ENCODE measurements at regions not wholly inside any gene's neighbourhood (a gene's known extent, or its start where the extent isn't known, plus 50 kb on each side); places are given as distances from the start of the nearest gene placed in this dataset.
"Not testable (repeated sequence)": the region's sequence is repeated elsewhere in the genome, so short reads cannot be mapped to it uniquely, and the experiment has no call there.

DNA sequence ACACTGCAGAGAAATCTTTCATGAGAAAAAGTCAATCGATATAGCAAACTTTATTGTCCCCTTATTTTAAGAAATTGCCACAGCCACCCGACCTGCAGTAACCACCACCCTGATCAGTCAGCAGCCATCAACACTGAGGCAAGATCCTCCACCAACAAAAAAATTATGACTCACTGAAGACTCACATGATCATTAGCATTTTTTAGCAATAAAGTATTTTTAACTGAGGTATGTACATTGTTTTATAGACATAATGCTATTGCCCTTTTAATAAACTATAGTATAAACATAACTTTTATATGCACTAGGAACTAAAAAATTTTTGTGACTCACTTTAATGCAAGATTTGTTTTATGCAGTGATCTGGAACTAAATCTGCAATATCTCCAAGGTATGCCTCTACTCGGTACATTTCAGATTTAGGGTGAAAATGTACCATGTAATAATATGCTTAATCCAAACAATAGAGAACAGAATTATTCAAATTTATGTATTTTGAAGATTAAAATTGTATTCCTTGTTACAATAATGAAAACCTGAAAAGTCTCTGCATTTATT lies 79.2 kb upstream of the CEP126 start:
- no peak for DNase-seq
- no peaks in the 10 kb centered on the region for H3K27me3 ChIP-seq (ENCODE audit: control insufficient read depth, insufficient read depth, low read length)
- no peaks in the 10 kb centered on the region for H3K36me3 ChIP-seq (replicated peaks; ENCODE audit: control insufficient read depth, insufficient read depth, low read length)
- H3K4me3 ChIP-seq (ENCODE audit: insufficient read depth, low read depth, low read length): no peak overlapping the region

DNA sequence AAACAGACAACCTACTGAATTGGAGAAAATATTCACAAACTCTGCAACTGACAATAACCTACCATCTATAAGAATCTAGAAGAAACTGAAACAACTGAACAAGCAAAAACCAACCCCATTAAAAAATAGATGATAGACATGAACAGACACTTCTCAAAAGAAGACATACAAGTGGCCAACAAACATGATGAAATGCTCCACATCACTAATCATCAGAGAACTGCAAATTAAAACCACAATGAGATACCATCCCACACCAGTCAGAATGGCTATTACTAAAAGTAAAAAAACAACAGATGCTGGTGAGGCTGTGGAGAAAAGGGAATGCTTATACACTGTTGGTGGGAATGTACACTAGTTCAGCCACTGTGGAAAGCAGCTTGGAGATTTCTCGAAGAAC lies 84.3 kb upstream of the CEP126 start:
- H3K36me3 ChIP-seq (replicated peaks; ENCODE audit: control insufficient read depth, insufficient read depth, low read length); DNase-seq; H3K27me3 ChIP-seq (ENCODE audit: control insufficient read depth, insufficient read depth, low read length); H3K4me3 ChIP-seq (ENCODE audit: insufficient read depth, low read depth, low read length): not testable (repeated sequence)

DNA sequence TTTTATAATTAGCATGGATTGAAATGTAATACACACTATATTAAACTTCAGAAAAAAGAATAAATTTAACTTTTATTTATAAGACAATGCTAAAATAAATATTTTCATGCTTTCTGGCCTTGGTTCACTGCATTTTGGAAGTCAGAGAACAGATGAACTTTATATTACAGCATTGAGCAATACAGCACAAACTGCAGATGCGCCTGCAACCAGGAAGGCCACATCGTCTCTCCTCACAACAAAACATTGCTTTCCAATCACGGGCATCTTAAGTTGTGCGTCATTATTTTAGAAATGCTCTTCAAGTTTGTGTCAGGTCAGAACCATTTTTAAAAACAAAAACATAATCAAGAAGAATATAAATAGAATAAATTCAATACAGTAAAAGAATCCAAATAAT lies 89.3 kb upstream of the CEP126 start:
- H3K36me3 ChIP-seq (replicated peaks; ENCODE audit: control insufficient read depth, insufficient read depth, low read length): no peaks in the 10 kb centered on the region
- no peaks in the 10 kb centered on the region for H3K27me3 ChIP-seq (ENCODE audit: control insufficient read depth, insufficient read depth, low read length)
- DNase-seq: no peak
- no peak overlapping the region for H3K4me3 ChIP-seq (ENCODE audit: insufficient read depth, low read depth, low read length)

DNA sequence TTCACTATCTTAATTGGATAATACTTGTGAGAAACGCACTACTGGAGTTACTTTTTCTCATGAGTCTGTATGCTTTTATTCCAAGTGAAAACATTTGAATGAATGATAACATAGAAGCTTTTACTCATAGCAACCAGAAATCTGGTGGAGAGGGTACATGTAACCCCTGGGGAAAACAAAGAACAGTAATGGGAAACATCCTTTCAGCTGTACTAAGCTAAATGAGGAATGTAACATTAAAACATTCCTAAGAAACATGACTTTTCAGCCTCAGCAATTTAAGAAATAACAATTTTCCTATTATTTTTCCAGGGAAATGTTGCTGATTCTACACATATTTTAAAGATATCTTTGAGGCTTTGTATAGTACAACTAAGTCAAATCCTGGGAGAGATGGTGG lies 97.2 kb upstream of the CEP126 start:
- no peaks in the 10 kb centered on the region for H3K36me3 ChIP-seq (replicated peaks; ENCODE audit: control insufficient read depth, insufficient read depth, low read length)

DNA sequence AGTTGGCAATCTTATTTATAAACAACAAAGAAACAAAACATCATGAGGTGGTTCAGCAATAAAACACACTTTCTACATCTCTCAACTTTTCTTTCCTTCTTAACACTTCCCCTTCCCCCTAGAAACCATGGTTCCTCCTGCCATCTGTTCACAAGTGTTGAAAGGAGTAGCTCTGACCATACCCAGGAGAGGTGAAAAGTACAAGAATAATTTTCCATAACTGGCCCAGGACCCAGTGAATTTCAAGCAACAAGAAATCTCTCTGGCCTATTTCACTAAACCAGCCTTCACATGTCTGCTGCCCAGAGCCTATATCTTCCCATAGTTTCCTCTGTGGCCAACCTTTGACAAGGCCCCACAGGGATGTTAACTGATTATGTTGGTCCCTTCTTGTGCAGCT lies 98.2 kb upstream of the CEP126 start:
- Histone ChIP-seq H3K4me3 (ENCODE audit: insufficient read depth, low read depth, low read length) (no peak overlapping the region), H3K27me3 (ENCODE audit: control insufficient read depth, insufficient read depth, low read length) (no peaks in the 10 kb centered on the region)
- DNase-seq: no peak

More for the DNA sequence above, 97.2 kb upstream of the CEP126 start:
- no peak overlapping the region for H3K4me3 ChIP-seq (ENCODE audit: insufficient read depth, low read depth, low read length)
- no peak for DNase-seq
- H3K27me3 ChIP-seq (ENCODE audit: control insufficient read depth, insufficient read depth, low read length): no peaks in the 10 kb centered on the region

DNA sequence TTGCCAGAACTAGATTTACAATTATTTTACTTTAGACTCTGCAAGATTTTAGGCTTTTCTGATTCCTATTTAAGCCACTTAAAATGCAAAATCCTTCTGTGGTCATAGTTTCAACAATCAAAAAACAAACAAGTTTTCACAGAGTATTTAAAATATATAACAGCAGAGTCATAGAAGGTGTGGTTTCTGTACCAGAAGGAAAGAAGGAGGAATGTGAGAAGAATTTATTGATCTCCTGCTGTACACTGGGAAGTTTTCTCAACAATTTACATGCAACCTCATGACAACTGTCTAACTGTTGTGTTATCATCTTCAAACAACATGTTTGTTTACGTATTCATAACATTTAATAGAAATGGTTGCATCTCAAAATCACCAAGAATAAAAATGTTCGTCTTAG lies 102.3 kb upstream of the CEP126 start:
- no peak for DNase-seq
- Histone ChIP-seq H3K27me3 (ENCODE audit: control insufficient read depth, insufficient read depth, low read length) (no peaks in the 10 kb centered on the region), H3K36me3 (replicated peaks; ENCODE audit: control insufficient read depth, insufficient read depth, low read length) (no peaks in the 10 kb centered on the region), H3K4me3 (ENCODE audit: insufficient read depth, low read depth, low read length) (no peak overlapping the region)

More for the DNA sequence above, 98.2 kb upstream of the CEP126 start:
- H3K36me3 ChIP-seq (replicated peaks; ENCODE audit: control insufficient read depth, insufficient read depth, low read length): no peaks in the 10 kb centered on the region

DNA sequence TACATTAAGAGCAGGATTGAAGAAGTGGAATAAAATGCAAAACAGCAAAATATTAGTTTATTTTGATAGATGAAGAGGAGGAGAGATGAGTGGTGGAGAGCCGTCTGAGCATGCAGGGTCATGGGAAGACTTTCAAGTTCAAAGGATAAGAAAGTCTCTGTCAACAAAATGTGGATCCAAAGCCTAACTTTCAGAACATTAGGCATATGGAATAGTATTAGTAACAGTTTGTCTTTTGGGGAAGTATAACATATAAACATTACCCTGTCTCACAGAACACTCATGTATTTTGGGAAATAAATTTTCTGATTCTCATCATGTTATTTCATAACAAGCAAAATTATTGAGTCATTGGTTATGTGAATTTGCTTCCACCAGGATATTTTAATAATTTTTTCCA lies 104.3 kb upstream of the CEP126 start:
- H3K36me3 ChIP-seq (replicated peaks; ENCODE audit: control insufficient read depth, insufficient read depth, low read length): no peaks in the 10 kb centered on the region
- no peaks in the 10 kb centered on the region for H3K27me3 ChIP-seq (ENCODE audit: control insufficient read depth, insufficient read depth, low read length)
- no peak for DNase-seq
- H3K4me3 ChIP-seq (ENCODE audit: insufficient read depth, low read depth, low read length): no peak overlapping the region

DNA sequence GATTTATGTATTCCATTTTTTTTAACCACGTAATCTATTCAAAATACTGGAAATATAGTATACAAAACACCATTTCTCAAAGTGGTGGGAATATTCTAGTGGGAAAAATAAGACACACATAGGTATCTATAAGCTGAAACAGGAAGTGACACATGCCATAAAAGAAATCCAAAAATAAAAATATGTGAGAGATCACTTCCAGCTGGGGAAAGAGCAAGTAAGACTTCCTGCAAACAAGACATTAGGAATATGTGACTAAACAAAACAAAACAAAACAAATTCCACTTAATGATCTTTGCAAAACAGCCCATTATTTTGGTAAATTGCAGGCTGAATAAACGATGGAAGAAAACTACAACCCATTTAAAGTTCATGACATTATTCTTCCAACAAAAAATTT lies 107.3 kb upstream of the CEP126 start:
- Histone ChIP-seq H3K4me3 (ENCODE audit: insufficient read depth, low read depth, low read length) (no peak overlapping the region), H3K36me3 (replicated peaks; ENCODE audit: control insufficient read depth, insufficient read depth, low read length) (no peaks in the 10 kb centered on the region), H3K27me3 (ENCODE audit: control insufficient read depth, insufficient read depth, low read length) (no peaks in the 10 kb centered on the region)
- DNase-seq: no peak

DNA sequence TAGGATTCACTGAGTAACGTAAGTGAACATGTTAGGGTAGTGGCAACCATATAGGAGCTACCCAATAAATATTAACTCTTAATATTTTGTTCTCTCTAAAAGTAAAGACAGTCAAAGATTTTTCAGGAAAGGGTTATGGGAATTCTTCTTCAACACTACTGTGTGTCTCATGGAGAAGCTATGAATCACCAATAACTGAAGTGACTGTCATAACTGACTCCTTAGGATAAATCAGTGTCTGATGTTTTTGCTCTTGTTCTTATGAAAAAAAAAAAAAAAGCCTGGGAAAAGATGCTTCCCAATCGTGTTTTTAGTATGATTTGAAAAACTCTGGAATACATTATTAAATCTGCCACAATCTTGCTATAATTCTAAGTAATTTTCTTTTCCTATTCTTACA lies 111.2 kb upstream of the CEP126 start:
- DNase-seq: no peak
- Histone ChIP-seq H3K36me3 (replicated peaks; ENCODE audit: control insufficient read depth, insufficient read depth, low read length) (no peaks in the 10 kb centered on the region), H3K4me3 (ENCODE audit: insufficient read depth, low read depth, low read length) (no peak overlapping the region), H3K27me3 (ENCODE audit: control insufficient read depth, insufficient read depth, low read length) (no peaks in the 10 kb centered on the region)

DNA sequence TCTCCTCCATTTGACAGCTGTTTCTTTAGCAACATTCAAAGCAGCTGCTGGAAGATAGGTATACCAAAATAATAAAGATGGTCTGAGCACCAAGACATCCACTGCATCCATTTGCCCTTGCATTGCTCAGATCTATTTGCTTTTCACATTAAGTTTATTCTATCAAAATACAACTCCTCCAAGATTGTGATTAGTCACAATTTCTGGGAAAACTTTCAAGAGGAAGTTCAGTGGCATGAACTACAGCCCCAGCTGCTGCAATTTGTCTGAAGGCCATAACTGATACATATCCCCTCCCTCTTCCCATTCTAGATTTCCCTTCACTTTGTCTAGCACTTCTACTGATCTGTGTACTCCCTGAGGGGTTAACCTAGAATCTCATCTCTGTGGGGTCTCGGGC lies 117.5 kb upstream of the CEP126 start:
- Histone ChIP-seq H3K4me3 (ENCODE audit: insufficient read depth, low read depth, low read length) (no peak overlapping the region), H3K36me3 (replicated peaks; ENCODE audit: control insufficient read depth, insufficient read depth, low read length) (no peaks in the 10 kb centered on the region), H3K27me3 (ENCODE audit: control insufficient read depth, insufficient read depth, low read length) (no peaks in the 10 kb centered on the region)
- DNase-seq: no peak

DNA sequence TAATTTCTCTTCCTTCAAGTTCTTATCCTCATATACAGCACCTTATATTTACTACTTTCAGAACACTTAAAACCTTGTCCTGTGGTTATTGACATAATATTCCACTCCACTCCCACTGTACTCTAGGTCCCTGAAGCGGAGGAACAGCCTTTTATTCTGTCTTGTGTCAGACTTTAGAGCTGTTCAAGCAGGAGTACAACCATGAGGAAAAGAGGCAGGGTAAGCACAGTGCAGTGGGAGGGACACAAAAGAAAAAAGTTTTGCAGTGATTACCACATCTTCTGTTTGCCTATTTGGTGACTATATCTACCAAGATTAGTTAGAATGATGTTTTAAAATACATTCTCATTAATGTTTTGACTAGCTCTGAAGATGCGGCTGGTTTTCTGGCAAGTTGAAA lies 122.0 kb upstream of the CEP126 start:
- H3K4me3 ChIP-seq (ENCODE audit: insufficient read depth, low read depth, low read length): no peak overlapping the region
- no peaks in the 10 kb centered on the region for H3K27me3 ChIP-seq (ENCODE audit: control insufficient read depth, insufficient read depth, low read length)
- no peak for DNase-seq
- H3K36me3 ChIP-seq (replicated peaks; ENCODE audit: control insufficient read depth, insufficient read depth, low read length): no peaks in the 10 kb centered on the region

DNA sequence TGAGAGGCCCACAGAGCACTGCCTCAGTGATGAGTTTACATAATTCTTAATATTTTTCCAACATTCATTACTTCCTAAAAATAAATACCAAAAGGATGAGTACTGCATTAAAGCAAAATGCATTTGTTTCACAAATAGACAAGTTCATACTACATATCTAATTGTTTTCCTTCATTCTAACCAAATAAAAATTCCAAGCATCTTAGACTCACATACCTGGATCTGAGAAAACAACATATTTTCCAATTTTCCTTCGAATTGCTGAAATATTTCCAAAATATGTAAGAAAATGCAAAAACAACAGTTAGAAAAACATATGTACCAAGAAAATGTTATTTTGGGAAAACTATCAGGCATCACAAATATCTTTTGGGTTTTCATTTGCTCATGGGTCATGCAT lies 127.9 kb upstream of the CEP126 start:
- Histone ChIP-seq H3K27me3 (ENCODE audit: control insufficient read depth, insufficient read depth, low read length) (no peaks in the 10 kb centered on the region), H3K4me3 (ENCODE audit: insufficient read depth, low read depth, low read length) (no peak overlapping the region), H3K36me3 (replicated peaks; ENCODE audit: control insufficient read depth, insufficient read depth, low read length) (no peaks in the 10 kb centered on the region)
- no peak for DNase-seq

DNA sequence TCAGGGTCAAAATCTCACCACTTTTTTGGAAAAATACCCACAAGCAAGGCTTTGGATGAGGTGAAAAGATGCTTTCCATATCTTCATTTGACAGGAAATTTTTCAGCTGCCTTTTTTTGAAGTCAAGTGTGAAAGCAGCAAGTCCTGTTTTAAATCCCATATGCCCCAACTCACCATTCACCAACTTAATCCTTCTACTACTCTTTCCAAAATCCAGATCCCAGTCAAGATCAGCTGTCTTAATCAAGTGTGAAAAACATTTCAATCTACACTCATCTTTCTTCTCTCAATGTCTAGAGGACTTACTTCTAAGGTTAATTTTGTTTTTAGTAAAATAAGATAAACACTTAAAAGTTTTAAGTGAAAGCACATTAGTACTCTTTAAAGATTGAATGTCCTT lies 128.4 kb upstream of the CEP126 start:
- no peak for DNase-seq
- Histone ChIP-seq H3K4me3 (ENCODE audit: insufficient read depth, low read depth, low read length) (no peak overlapping the region), H3K36me3 (replicated peaks; ENCODE audit: control insufficient read depth, insufficient read depth, low read length) (no peaks in the 10 kb centered on the region), H3K27me3 (ENCODE audit: control insufficient read depth, insufficient read depth, low read length) (no peaks in the 10 kb centered on the region)

DNA sequence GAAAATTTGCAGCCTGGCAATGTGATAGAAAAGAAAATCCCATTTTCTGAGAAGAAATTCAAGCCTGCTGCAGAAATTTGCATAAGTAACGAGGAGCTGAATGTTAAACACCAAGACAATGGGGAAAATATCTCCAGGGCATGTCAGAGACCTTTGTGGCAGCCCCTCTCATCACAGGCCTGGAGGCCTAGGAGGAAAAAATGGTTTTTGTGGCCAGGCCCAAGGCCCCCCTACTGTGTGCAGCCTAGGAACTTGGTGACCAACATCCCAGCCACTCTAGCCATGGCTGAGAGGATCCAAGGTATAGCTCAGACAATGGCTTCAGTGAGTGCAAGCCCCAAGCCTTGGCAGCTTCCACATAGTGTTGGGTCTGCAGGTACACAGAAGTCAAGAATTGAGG lies 135.6 kb upstream of the CEP126 start:
- not testable (repeated sequence) for DNase-seq; H3K4me3 ChIP-seq (ENCODE audit: insufficient read depth, low read depth, low read length); H3K27me3 ChIP-seq (ENCODE audit: control insufficient read depth, insufficient read depth, low read length); H3K36me3 ChIP-seq (replicated peaks; ENCODE audit: control insufficient read depth, insufficient read depth, low read length)

DNA sequence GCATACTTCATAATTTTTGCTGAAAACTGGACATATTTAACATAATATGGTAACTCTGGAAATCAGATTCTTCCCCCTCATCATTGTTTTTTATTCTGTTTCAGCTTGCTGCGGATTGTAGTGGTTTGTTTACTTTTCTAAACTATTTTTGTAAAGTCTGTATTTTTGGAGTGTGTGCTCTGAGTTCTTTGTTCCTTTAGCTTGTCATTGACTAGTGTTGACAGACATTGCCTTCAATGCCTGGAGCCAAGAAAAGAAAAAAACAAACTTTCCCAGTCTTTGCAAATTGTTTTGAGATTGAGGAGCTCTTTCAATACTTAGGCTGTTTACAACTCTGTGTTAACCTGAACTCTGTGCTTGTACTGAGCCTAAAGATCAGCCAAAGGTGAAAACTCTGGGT lies 137.3 kb upstream of the CEP126 start:
- Histone ChIP-seq H3K36me3 (replicated peaks; ENCODE audit: control insufficient read depth, insufficient read depth, low read length) (no peaks in the 10 kb centered on the region; the same call in 1 of the 2 replicates), H3K27me3 (ENCODE audit: control insufficient read depth, insufficient read depth, low read length) (no peaks in the 10 kb centered on the region), H3K4me3 (ENCODE audit: insufficient read depth, low read depth, low read length) (no peak overlapping the region)
- no peak for DNase-seq

DNA sequence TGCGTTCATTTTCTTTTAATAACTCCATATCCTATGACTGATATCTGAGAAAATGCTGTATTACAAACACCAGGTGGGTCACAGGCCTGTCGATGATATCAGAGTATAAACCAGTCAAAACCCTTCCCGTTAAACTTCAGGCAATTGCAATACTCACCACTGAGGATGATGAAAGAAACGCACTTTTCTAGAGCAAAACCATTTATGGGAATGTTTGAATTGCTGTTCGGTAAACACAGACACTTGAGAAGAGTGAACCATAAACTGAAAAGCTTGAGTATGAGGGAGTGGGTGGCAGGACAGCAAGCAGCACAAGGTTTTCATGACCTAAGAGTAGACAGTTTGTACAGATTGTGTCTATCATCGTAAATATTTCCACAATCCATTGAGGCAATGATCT lies 139.8 kb upstream of the CEP126 start:
- H3K4me3 ChIP-seq (ENCODE audit: insufficient read depth, low read depth, low read length): no peak overlapping the region
- DNase-seq: no peak
- no peaks in the 10 kb centered on the region; the same call in 1 of the 2 replicates for H3K36me3 ChIP-seq (replicated peaks; ENCODE audit: control insufficient read depth, insufficient read depth, low read length)
- no peaks in the 10 kb centered on the region for H3K27me3 ChIP-seq (ENCODE audit: control insufficient read depth, insufficient read depth, low read length)
